ENCODE measurements at regions not wholly inside any gene's neighbourhood (a gene's known extent, or its start where the extent isn't known, plus 50 kb on each side); places are given as distances from the start of the nearest gene placed in this dataset.
"Not testable (repeated sequence)": the region's sequence is repeated elsewhere in the genome, so short reads cannot be mapped to it uniquely, and the experiment has no call there.

DNA sequence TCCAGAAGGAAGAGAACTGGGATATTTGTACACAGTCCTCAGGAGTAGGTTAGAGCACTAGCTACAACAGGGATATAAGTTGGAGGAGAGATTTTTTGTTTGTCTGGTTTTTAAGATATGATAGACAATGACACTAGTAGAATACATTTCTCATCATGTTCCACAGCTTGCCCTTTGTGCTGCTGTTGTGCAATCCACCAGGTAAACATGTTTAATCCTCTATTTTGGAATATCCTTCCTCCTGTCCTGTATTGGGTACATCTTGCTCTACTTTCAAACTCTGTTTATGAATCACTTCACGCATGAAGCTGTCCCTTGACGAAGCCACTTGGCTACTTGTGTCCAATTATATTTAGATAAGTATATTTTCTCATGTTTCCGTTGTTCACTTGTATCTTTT is 153.6 kb upstream of the TENT5A start:
- DNase-seq (ENCODE audit: low spot score), result no peak

GRCh38 chr6:81901551-81901966 is 149.1 kb upstream of the TENT5A start:
- DNase-seq (ENCODE audit: low spot score), result no peak

DNA sequence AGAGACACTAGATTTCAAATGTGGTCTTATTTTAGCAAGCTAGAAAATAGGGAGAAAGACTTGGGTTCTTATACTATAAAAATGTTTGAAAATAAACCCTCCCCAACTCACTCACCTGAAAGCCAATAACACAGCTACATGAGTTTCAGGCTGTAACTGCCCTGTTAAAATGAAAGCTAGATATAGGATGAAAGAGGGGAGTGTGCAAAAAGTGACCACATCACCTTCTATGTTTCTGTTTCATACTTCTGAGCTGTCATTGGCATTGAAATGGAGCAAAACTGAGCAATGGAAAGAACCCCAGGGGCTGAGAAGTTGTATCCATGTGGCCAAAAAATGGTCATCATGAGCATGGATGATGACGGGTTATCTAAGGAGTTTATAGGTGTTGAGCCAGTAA is 148.1 kb upstream of the TENT5A start:
- no peak for DNase-seq (ENCODE audit: low spot score)

DNA sequence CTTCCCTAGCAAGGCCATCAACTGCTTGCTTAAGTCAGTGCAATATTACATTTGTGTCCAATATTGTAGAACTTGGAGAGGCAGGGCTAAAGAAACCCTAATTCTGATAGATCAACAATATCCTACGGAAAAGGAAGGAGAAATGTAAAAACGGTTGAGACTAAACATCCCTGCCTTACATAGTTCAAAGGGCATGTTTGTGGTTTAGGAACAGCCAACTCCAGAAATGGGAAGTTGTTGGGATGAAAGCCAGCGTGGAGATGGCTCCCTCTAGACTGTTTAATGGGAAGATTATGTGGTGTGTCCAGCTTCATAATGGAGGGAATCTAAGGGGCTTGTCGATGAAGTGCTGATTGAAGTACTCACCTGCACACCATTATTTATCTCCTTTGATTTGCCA is 145.3 kb upstream of the TENT5A start:
- no peak for DNase-seq (ENCODE audit: low spot score)

GRCh38 chr6:81896525-81897503 is 144.3 kb upstream of the TENT5A start:
- peak; percentile 13 for DNase-seq (ENCODE audit: low spot score)

DNA sequence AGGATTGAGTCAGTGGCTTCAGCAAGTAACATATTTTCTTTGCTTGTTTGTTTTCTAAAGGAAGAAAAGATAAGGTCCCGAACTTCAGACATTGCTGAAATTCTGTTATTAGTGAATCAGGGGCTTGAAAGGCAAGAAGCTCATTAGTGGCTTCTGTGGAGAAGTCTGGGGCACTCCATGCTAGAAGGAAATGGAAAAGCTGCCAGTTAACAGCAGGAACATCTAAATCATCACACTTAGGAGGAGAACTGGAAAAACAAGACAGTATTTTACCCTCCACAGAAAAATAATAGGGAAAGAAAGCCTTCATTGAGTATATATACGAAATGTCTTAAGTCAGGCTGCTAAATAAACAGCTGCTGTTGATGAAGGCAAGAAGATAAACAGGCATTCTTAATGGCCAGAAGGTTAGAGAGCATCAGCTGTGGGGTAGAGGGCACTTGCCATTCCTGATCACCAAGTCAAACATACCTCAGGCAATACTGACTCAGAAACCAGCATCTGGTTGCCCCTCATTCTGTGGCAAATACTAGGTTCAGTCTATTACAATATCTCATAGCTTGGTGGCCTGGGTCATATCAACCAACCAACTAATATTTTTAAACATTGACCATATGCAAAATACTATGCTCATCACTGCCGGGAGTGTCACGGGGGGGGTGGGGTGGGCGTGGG is 143.2 kb upstream of the TENT5A start:
- DNase-seq (ENCODE audit: low spot score), result peak; percentile 74

- DNase-seq (ENCODE audit: low spot score), result peak; percentile 7
Measured at GRCh38 chr6:81894788-81895271, 142.3 kb upstream of the TENT5A start.

- DNase-seq (ENCODE audit: low spot score), result peak; percentile 61
Measured at GRCh38 chr6:81894306-81894705, 141.8 kb upstream of the TENT5A start.

GRCh38 chr6:81892891-81893290 is 140.4 kb upstream of the TENT5A start:
- DNase-seq (ENCODE audit: low spot score), result no peak

GRCh38 chr6:81891874-81892273 is 139.4 kb upstream of the TENT5A start:
- DNase-seq (ENCODE audit: low spot score), result no peak

- DNase-seq (ENCODE audit: low spot score), result peak; percentile 86
Measured at GRCh38 chr6:81890846-81891245, 138.4 kb upstream of the TENT5A start.

- DNase-seq (ENCODE audit: low spot score), result no peak
Measured at GRCh38 chr6:81889377-81890053, 137.0 kb upstream of the TENT5A start.

GRCh38 chr6:81886909-81887308 is 134.4 kb upstream of the TENT5A start:
- DNase-seq (ENCODE audit: low spot score), result not testable (repeated sequence)

- DNase-seq (ENCODE audit: low spot score), result no peak
Measured at GRCh38 chr6:81886157-81886556, 133.7 kb upstream of the TENT5A start.

DNA sequence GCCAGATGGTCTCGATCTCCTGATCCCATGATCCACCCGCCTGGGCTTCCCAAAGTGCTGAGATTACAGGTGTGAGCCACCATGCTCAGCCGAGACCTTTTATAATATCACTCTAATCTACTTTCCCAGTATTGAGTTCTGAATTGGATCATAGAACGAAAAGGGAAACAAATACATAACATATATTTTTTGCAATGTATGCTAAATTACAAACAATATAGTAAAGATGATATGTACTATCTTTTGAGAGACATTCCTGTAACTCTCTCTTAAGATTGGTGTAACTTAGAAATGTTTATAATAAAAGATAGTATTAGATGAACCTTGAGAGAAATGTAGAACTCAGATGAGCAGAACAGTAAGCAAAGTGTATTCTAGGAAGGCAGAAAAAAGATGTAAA is 129.2 kb upstream of the TENT5A start:
- no peak for DNase-seq (ENCODE audit: low spot score)

DNA sequence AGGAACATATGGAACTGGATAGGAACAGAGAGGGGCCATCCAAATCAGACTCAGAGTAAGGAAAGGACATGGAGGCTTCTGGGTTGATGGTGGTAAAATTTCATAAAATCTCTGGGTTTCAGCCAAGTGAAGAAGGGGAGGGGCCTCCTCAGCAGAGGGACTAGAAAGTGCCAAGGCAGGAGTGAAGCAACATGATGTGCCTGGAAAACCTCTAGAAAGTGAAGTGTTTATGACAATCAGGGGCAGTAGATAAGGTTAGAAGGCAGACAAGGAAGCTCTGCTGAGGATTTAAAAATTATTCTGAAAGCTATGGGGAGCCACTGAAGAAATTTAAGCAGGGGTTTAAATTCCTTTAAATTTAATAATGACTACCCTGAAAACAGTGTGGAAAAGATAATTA is 126.0 kb upstream of the TENT5A start:
- DNase-seq (ENCODE audit: low spot score), result no peak

DNA sequence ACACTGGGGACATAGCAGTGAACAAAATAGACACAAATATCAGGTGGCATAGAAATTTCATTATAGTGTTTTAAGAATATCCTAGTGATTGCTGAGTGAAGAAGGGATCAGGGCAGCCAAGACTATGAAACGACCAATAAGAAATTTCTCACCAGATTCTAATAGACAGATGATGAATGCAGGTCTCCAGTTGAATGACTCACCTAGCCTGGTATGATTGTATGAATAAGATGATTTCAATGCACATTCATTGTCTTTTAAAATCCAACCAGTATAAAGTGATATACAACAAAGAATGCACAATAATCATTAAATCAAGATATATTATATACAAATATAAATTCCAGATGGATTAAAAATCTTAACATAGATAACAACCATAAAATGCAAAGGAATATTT is 124.5 kb upstream of the TENT5A start:
- peak; percentile 33 for DNase-seq (ENCODE audit: low spot score)

DNA sequence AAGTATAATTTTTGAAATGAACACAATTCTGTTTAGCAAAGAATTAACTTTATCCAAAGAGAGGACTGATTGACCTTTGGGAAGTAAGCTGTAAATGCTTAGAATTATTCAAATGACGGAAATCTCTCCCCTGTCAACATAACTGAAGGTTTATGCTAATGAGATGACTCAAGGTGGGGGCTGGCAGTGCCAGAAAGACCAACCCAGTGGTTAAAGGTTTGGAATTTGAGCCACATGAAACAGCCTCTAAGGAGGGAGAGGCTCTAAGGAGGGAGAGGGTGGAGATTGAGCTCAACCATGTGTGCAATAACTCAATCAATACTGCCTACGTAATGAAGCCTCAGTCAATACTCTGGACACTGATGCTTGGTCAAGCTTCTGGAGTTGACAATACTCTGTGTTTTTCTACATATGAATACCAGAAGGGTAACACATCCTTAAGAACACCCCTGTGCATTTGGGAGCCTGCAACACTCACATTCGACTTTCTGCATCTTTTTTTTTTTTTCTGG is 123.4 kb upstream of the TENT5A start:
- no peak for DNase-seq (ENCODE audit: low spot score)

DNA sequence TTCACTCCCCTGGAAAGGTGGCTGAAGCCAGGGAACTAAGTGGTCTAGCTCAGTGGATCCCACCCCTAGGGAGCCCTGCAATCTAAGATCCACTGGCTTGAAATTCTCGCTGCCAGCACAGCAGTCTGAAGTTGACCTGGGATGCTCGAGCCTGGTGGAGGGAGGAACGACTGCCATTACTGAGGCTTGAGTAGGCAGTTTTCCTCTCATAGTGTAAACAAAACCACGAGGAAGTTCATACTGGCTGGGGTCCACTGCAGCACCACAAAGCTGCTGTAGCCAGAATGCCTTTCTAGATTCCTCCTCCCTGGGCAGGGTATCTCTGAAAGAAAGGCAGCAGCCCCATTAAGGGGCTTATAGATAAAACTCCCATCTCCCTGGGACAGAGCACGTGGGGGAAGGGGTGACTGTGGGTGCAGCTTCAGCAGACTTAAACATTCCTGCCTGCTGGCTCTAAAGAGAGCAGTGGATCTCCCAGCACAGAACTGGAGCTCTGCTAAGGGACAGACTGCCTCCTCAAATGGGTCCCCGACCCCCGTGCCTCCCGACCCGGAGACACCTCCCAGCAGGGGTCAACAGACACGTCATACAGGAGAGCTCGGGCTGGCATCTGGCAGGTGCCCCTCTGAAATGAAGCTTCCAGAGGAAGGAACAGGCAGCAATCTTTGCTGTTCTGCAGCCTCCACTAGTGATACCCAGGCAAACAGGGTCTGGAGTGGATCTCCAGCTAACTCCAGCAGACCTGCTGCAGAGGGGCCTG is 117.4 kb upstream of the TENT5A start:
- not testable (repeated sequence) for DNase-seq (ENCODE audit: low spot score)

- DNase-seq (ENCODE audit: low spot score), result peak; percentile 70
Measured at GRCh38 chr6:81865712-81866111, 113.2 kb upstream of the TENT5A start.

GRCh38 chr6:81864124-81864523 is 111.6 kb upstream of the TENT5A start:
- no peak for DNase-seq (ENCODE audit: low spot score)

DNA sequence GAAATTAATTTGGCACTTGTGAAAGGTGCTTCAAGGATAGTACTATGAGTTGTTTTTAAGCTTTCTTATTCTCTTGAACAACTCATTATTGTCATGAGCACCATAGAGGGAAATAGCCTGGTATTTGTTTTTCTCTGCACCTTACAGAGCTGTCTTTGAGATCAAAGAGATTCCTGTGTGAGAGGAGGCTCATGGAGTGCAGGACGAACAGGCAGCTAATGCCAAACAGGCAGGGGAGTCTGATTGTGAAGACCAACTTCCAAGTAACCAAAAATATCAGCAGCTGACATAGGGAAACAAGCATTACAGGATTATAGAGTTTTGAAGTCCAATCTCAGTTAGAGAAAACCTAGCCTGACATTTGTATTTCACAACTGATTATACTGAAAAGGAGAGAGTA is 110.6 kb upstream of the TENT5A start:
- no peak for DNase-seq (ENCODE audit: low spot score)
